Nephron progenitor cell (in vitro differentiated cells): ENCODE measurements at regions not wholly inside any gene's neighbourhood (a gene's known extent, or its start where the extent isn't known, plus 50 kb on each side); places are given as distances from the start of the nearest gene placed in this dataset.

Experiments used
- DNase-seq: peaks from one replicate; pipeline ENCODE4 v3.0.0; 2021
- H3K27ac Mint-ChIP-seq: 2 replicates; pipeline ENCODE4 v1.8.0; 2021; ENCODE audit warnings: mild to moderate bottlenecking, moderate library complexity, mixed read lengths
- H3K27me3 Mint-ChIP-seq: 2 replicates; pipeline ENCODE4 v1.8.0; 2021; ENCODE audit warnings: mild to moderate bottlenecking, low read depth, mixed read lengths; ENCODE audit not compliant: poor library complexity
- H3K36me3 Mint-ChIP-seq: 2 replicates; pipeline ENCODE4 v1.8.0; 2021; ENCODE audit warnings: low read depth, mixed read lengths
- H3K4me1 Mint-ChIP-seq: 2 replicates; pipeline ENCODE4 v1.8.0; 2021; ENCODE audit warnings: mixed read lengths
- H3K4me3 Mint-ChIP-seq: 2 replicates; pipeline ENCODE4 v1.8.0; 2021; ENCODE audit warnings: mild to moderate bottlenecking, moderate library complexity, mixed read lengths
- H3K9me3 Mint-ChIP-seq: 2 replicates; pipeline ENCODE4 v1.8.0; 2021; ENCODE audit warnings: mild to moderate bottlenecking, moderate library complexity, mixed read lengths
- CTCF ChIP-seq: fragments of 200-600 bp; sonication (generic); IDR thresholded peaks from 2 replicates; pipeline ENCODE4 v1.5.0; 2021; ENCODE audit warnings: antibody characterized with exemption

- no peak for DNase-seq
- H3K4me3 Mint-ChIP-seq = no peak overlapping the region
- no peaks in the 10 kb centered on the region for H3K27me3 Mint-ChIP-seq
- H3K9me3 Mint-ChIP-seq = no peaks in the 10 kb centered on the region
- H3K36me3 Mint-ChIP-seq = no peaks in the 10 kb centered on the region
- no peak for TF ChIP-seq CTCF
- no peak overlapping the region for H3K27ac Mint-ChIP-seq
- H3K4me1 Mint-ChIP-seq = no peaks in the 10 kb centered on the region
These were observed 204.0 kb upstream of the PRDM9 start for GRCh38 chr5:23303435-23303834.

DNA sequence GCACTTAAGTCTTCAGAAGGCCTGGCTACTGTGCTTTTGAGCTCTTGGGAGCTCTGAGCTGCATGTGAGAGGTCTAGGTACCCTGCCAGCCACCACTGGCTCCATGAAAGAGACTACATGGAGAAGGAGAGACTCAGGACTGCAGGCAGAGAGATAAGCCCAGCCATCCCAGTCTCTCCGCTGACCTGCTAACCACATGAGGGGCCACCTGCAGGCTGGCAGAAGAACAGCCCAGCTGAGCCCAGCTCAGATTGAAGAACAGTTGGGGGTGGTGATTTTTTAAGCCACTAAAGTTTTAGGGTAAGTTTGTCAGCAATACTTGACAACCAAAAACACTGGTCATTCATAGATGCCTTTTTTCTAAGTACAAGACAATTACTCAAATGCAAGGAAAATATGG lies 205.0 kb upstream of the PRDM9 start:
- no peaks in the 10 kb centered on the region for H3K9me3 Mint-ChIP-seq
- H3K27me3 Mint-ChIP-seq = no peaks in the 10 kb centered on the region
- DNase-seq = no peak
- H3K36me3 Mint-ChIP-seq = no peaks in the 10 kb centered on the region
- no peak overlapping the region for H3K4me3 Mint-ChIP-seq
- no peak overlapping the region for H3K27ac Mint-ChIP-seq
- no peak for TF ChIP-seq CTCF
- no peaks in the 10 kb centered on the region for H3K4me1 Mint-ChIP-seq

GRCh38 chr5:23289162-23289561 lies 218.2 kb upstream of the PRDM9 start:
- no peaks in the 10 kb centered on the region for H3K9me3 Mint-ChIP-seq

DNA sequence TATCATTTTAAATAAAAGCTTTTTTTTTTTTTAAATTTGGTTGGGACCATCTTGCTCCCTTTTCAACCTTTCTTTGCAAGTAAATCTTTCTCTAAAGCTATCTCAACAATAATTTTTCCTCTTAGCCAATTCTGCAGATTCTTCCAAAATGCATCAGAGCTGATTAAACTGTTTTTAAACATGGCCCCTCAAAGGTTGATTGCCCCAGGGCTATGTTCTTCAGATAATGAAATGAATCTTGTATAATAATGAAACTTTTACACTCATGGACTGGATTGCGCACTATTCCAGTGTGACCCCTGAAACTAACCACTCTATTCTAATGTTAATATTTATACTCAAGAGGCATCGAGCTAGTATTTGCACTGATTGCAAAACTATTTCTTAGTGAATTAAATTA lies 222.8 kb upstream of the PRDM9 start:
- Mint-ChIP-seq H3K4me1 (no peaks in the 10 kb centered on the region), H3K36me3 (no peaks in the 10 kb centered on the region), H3K27ac (no peak overlapping the region), H3K9me3 (no peaks in the 10 kb centered on the region), H3K4me3 (no peak overlapping the region), H3K27me3 (no peaks in the 10 kb centered on the region)
- DNase-seq = no peak
- no peak for TF ChIP-seq CTCF

More at GRCh38 chr5:23289162-23289561, 218.2 kb upstream of the PRDM9 start:
- H3K27ac Mint-ChIP-seq = no peak overlapping the region
- H3K27me3 Mint-ChIP-seq = peaks cover 4% of the 10 kb centered on the region
- no peaks in the 10 kb centered on the region for H3K36me3 Mint-ChIP-seq
- no peaks in the 10 kb centered on the region for H3K4me1 Mint-ChIP-seq
- DNase-seq = no peak
- no peak for TF ChIP-seq CTCF
- no peak overlapping the region for H3K4me3 Mint-ChIP-seq

DNA sequence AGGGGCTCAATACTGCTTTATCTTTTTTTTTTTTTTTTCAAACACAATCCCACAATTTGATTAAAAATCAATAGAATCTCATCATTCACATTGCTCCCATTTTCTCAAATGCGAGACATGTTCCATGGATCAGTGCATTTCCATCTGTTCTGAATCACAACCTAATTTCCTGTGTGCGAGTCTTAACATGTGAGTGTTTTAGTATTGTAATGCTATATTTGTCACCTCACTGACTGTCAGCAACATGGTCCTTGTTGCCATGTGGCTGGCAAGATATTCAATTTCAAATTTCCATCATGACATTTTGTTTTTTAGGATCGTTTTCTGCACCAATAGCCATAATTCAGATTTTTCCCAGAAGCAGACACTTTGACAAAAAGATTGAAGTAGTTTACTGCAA lies 233.2 kb upstream of the PRDM9 start:
- Mint-ChIP-seq H3K4me3 (no peak overlapping the region), H3K36me3 (no peaks in the 10 kb centered on the region), H3K4me1 (no peaks in the 10 kb centered on the region), H3K27ac (no peak overlapping the region), H3K27me3 (no peaks in the 10 kb centered on the region), H3K9me3 (no peaks in the 10 kb centered on the region)
- TF ChIP-seq CTCF = no peak
- DNase-seq = no peak

DNA sequence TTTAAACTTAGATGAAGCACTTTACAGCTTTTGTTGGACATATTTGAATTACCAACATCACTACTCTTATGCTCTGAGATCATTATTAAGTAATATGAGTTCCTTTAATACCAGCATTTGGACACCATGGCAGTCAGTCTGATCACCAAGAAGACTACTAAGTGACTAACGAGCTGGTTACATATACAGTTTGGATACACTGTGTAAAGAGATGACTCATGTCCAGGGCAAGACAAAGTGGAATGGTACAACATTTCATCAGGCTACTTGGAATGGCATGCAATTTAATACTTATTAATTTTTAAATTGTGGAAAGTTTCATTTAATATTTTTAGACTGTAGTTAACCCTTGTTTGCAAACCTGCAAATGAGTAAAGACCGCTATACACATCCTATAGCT lies 237.4 kb upstream of the PRDM9 start:
- DNase-seq = no peak
- H3K27ac Mint-ChIP-seq = no peak overlapping the region
- no peak overlapping the region for H3K4me3 Mint-ChIP-seq
- no peaks in the 10 kb centered on the region for H3K36me3 Mint-ChIP-seq
- no peaks in the 10 kb centered on the region for H3K9me3 Mint-ChIP-seq
- H3K4me1 Mint-ChIP-seq = no peaks in the 10 kb centered on the region
- H3K27me3 Mint-ChIP-seq = no peaks in the 10 kb centered on the region
- TF ChIP-seq CTCF = no peak
